Tibial artery (tissue), 4 donors: ENCODE measurements at regions not wholly inside any gene's neighbourhood (a gene's known extent, or its start where the extent isn't known, plus 50 kb on each side); places are given as distances from the start of the nearest gene placed in this dataset.

ENCODE experiments used
- DNase-seq, 2 donors: peaks; one replicate each; pipeline ENCODE4 v3.0.0-alpha.2; 2019
- H3K27ac ChIP-seq, 2 donors: fragments of 200-600 bp; sonication (generic) in 1 of 2; 1 replicate in 1 of 2; 2 replicates in 1 of 2; pipeline ENCODE4 v1.5.1; 2018 to 2019; ENCODE audit warnings: mild to moderate bottlenecking in 1 of 2
- H3K27me3 ChIP-seq, 2 donors: fragments of 200-600 bp; sonication (generic) in 1 of 2; one replicate each; pipeline versions ENCODE4 v1.5.1 to v1.6.0; 2016 to 2019
- H3K36me3 ChIP-seq, 3 donors: fragments of 200-600 bp; sonication (generic) in 2 of 3; one replicate each; pipeline ENCODE4 v1.5.1; 2016 to 2019; ENCODE audit warnings: mild to moderate bottlenecking in 2 of 3
- H3K4me1 ChIP-seq, 4 donors: fragments of 200-600 bp; sonication (generic) in 2 of 4; 1 replicate in 3 of 4; 2 replicates in 1 of 4; pipeline ENCODE4 v1.5.1; 2016 to 2019
- H3K4me3 ChIP-seq, 2 donors: fragments of 200-600 bp; sonication (generic) in 1 of 2; 1 replicate in 1 of 2; 2 replicates in 1 of 2; pipeline ENCODE4 v1.5.1; 2018 to 2019; ENCODE audit warnings: mild to moderate bottlenecking in 2 of 2
- H3K9me3 ChIP-seq, 3 donors: fragments of 200-600 bp; sonication (generic) in 1 of 3; one replicate each; pipeline ENCODE4 v1.5.1; 2016 to 2019
- intact Hi-C: fragments of 100-400 bp; cut with DNase I; formaldehyde crosslinking; loops from one replicate; pipeline ENCODE4 v1.15.0; 2023; ENCODE audit warnings: low total_unique reads
- TF ChIP-seq, protein P1 (sequence below), 2 experiments: fragments of 200-600 bp in 1 of 2; fragments of 450-650 bp in 1 of 2; IDR thresholded peaks; one replicate each; pipeline ENCODE4 v1.5.1; 2017 to 2019; ENCODE audit warnings: antibody characterized with exemption in 2 of 2, mild to moderate bottlenecking in 1 of 2, moderate library complexity in 1 of 2

DNA sequence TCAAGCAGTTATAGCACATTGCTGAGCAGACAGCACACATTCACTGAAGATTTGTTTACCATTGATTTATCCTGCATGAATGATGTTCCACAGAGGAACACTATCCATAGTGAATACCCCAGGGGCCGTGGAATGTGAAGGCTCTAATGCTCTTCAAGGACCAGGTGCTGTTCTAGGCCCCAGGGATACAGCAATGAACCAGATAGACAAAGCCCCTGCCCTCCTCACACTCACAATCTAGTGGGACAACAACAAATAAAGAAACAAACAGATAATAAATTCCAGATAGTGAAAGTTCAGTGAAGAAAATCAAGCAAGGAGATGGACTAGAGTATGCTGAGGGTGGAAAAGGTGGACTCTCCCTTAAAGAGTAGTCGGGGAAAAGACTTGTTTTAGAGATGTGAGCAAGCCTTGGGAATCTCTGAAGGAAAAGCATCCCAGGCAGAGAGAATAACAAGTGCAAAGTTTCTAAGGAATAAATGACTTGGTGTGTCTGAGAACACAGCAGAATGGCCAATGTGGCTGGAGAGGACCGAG is 117.7 kb downstream of the CCDC71L start:
- intact Hi-C loops = loop anchor here (10.0 kb wide), 1 partner anchor 192 kb away; no protein-coding TSS in a partner anchor
- Histone ChIP-seq H3K4me1 (peaks cover 0 to 23% (median 11%) of the 10 kb centered on the region in 4 donors), H3K27ac (peak overlapping the region; percentile 57 to 65), H3K27me3 (no peaks in the 10 kb centered on the region), H3K4me3 (no peak overlapping the region), H3K9me3 (no peaks in the 10 kb centered on the region), H3K36me3 (no peaks in the 10 kb centered on the region)
- no peak for DNase-seq
- TF ChIP-seq, protein P1, sequence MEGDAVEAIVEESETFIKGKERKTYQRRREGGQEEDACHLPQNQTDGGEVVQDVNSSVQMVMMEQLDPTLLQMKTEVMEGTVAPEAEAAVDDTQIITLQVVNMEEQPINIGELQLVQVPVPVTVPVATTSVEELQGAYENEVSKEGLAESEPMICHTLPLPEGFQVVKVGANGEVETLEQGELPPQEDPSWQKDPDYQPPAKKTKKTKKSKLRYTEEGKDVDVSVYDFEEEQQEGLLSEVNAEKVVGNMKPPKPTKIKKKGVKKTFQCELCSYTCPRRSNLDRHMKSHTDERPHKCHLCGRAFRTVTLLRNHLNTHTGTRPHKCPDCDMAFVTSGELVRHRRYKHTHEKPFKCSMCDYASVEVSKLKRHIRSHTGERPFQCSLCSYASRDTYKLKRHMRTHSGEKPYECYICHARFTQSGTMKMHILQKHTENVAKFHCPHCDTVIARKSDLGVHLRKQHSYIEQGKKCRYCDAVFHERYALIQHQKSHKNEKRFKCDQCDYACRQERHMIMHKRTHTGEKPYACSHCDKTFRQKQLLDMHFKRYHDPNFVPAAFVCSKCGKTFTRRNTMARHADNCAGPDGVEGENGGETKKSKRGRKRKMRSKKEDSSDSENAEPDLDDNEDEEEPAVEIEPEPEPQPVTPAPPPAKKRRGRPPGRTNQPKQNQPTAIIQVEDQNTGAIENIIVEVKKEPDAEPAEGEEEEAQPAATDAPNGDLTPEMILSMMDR (IDR thresholded peaks at IDR 0.05) = no peak

DNA sequence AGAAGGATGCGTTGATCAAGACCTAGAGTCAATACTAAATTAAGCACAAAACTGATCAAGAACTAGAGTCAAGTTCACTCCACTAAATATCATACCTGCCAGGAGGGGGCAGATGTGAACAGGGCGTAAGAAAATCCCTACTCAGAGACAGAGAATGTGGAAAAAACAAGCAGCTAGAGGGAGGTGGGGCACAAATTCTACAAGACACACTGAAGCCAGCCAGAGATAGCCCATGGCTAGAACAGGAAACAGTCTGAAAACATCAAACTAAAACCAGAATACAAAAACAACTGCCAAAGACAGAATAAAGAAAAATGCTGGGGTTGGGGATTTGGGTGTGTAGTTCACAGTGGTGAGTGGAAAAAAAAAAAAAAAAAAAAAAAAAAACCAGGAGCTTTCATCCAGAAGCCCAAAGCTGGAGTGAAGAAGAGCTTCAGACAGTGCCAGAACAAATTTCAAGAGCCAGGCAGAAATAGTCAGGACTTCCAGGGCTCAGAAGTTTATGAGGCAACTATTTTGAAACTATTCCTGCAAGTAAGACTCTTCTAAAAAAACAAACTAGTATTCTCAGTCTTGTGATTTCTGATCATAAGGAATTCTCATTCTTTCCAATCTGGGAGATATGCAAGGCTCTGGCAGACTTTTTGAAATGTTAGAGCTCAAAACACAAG is 118.3 kb downstream of the CCDC71L start:
- DNase-seq = peak; percentile 73 to 74
- Histone ChIP-seq H3K36me3 (no peaks in the 10 kb centered on the region), H3K4me1 (peaks cover 0 to 23% (median 11%) of the 10 kb centered on the region in 4 donors), H3K4me3 (no peak overlapping the region), H3K9me3 (no peaks in the 10 kb centered on the region), H3K27ac (peak overlapping the region; percentile 57 to 65), H3K27me3 (no peaks in the 10 kb centered on the region)
- TF ChIP-seq, protein P1 (IDR thresholded peaks at IDR 0.05) = peak; percentile 53 to 73
- intact Hi-C loops = loop anchor here (10.0 kb wide), 1 partner anchor 192 kb away; no protein-coding TSS in a partner anchor

DNA sequence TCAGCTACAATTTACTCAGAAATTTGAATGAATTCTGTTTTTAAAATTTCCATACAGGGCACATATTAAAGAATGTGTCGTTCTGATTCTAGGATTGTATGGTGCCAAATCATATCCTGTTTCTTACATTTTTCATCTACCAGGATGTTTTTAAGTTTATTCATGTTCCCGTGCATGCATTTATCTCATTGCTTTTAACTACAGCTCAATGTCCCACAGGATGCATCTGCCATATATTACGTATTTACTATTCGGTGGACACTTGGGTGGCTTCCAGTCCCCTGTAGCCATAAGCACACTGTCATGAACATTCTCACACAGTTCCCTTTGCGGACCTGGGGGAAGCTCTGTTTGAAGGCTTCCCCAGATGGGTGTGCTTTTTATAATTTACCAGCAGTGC is 122.3 kb downstream of the CCDC71L start:
- Histone ChIP-seq H3K27me3 (no peaks in the 10 kb centered on the region), H3K36me3 (no peaks in the 10 kb centered on the region), H3K9me3 (no peaks in the 10 kb centered on the region), H3K27ac (no peak overlapping the region), H3K4me3 (no peak overlapping the region), H3K4me1 (peaks cover 0 to 46% (median 11%) of the 10 kb centered on the region in 4 donors)
- no peak for DNase-seq
- intact Hi-C loops = no loop called here
- TF ChIP-seq, protein P1 (IDR thresholded peaks at IDR 0.05) = no peak

DNA sequence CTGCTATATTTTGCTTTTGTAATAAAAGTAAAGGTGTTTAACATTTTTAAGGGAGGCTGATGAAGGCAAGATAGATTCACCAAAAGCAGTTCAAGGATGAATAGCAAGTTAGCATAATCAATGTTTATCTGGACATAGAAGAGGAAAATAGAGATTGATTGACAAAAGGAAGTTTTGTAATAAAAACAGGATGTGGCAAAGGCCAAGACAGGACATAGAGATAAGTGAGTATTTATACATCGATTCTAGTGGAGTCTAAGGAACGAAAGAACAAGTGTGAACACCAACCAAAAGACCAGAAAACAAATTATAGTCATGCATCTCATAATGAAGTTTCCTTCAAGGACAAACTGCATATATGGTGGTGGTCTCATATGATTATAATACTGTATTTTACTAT is 123.8 kb downstream of the CCDC71L start:
- Histone ChIP-seq H3K4me3 (no peak overlapping the region), H3K27me3 (no peaks in the 10 kb centered on the region), H3K4me1 (peaks cover 0 to 32% (median under 1%) of the 10 kb centered on the region in 4 donors), H3K36me3 (no peaks in the 10 kb centered on the region), H3K27ac (no peak overlapping the region), H3K9me3 (no peaks in the 10 kb centered on the region)
- intact Hi-C loops = no loop called here
- DNase-seq = no peak
- TF ChIP-seq, protein P1 (IDR thresholded peaks at IDR 0.05) = no peak

DNA sequence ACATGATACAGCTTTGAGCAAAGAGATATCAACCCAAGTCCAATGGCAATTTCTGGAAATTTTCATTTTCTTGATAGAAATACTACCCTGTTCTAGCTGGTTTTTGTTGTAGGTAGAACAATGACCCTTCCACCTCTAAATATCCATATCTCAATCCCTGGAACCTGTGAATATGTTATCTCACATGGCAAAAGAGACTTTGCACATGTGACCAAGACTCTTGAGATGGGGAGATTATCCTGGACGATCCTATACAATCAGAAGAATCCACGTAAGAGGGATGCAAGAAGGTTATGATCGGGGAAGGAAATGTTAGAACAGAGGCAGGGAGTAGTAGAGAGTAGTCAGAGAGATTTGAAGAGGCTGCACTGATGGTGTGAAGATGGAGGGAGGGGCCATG is 124.9 kb downstream of the CCDC71L start:
- H3K4me1 ChIP-seq = peaks cover 0 to 24% (median 0%) of the 10 kb centered on the region in 4 donors
- TF ChIP-seq, protein P1 (IDR thresholded peaks at IDR 0.05) = no peak
- no peak for DNase-seq
- intact Hi-C loops = no loop called here
- no peaks in the 10 kb centered on the region for H3K36me3 ChIP-seq
- H3K9me3 ChIP-seq = no peaks in the 10 kb centered on the region
- no peaks in the 10 kb centered on the region for H3K27me3 ChIP-seq
- H3K4me3 ChIP-seq = no peak overlapping the region
- H3K27ac ChIP-seq = peak overlapping the region in 1 of 2 donors; percentile 50
